Right forelimb (tissue), 1 donor: ENCODE measurements at regions not wholly inside any gene's neighbourhood (a gene's known extent, or its start where the extent isn't known, plus 50 kb on each side); places are given as distances from the start of the nearest gene placed in this dataset.
"Not testable (repeated sequence)": the region's sequence is repeated elsewhere in the genome, so short reads cannot be mapped to it uniquely, and the experiment has no call there.

Source experiments
- DNase-seq: peaks from one replicate; pipeline ENCODE4 v3.0.0-alpha.2; 2018

DNA sequence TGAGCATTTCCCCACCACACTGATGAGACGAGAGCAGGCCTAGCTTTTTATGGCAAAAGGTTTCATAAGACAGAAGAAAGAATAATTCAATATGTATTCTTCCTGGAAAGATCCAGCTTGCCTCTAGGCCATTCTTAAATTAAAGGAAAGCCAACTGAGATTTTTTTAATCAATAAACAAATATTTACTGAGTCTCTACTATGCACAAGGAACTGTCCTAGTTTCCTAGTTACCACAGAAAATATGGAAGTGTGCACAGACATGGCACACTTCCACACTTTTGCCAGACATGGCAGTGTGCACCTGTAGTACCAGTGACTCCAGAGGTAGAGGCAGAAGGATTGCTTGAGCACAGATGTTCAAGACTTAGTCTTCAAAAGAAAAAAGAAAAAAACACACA, 281.0 kb downstream of the CETN3 start:
- DNase-seq = no peak

- DNase-seq = no peak
Observed at GRCh38 chr5:90119531-90119971, 290.0 kb downstream of the CETN3 start.

DNA sequence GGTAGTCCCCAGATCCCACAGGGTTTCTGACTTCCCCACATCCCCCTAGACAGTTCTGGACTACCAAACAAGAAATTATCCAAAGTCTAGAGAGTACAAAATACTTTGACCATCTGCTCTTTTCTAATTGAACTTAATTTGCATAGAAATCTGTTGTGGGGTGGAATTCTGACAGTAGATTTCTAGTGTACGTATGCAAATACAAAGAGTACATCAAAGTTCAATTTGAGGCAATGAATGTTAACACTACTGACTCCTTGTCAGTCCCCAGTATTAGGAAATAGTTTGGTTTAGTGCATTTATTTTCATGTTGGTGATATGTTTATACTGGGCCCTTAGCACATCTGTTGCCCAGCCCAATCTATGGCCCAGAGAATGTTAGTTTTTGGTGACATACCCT, 292.6 kb downstream of the CETN3 start:
- no peak for DNase-seq

DNA sequence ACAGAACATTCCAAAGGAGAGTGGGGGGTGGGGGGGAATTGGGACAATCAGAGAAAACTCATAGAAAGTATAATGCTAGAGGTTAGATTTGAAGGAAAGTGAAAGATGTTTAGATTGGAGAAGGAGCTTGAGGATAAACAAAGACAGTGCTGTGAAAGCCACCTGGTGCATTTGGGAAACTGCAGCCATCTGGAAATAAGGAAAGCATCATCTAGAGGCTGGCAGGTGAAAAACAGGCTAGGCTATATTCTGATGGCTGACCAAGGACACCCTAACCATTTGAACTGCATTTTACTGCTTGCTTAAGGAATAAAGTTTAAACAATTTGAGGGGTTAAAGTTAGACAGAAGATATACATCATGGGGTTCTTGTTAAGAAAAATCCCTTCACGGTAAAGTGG, 296.4 kb downstream of the CETN3 start:
- no peak for DNase-seq

DNA sequence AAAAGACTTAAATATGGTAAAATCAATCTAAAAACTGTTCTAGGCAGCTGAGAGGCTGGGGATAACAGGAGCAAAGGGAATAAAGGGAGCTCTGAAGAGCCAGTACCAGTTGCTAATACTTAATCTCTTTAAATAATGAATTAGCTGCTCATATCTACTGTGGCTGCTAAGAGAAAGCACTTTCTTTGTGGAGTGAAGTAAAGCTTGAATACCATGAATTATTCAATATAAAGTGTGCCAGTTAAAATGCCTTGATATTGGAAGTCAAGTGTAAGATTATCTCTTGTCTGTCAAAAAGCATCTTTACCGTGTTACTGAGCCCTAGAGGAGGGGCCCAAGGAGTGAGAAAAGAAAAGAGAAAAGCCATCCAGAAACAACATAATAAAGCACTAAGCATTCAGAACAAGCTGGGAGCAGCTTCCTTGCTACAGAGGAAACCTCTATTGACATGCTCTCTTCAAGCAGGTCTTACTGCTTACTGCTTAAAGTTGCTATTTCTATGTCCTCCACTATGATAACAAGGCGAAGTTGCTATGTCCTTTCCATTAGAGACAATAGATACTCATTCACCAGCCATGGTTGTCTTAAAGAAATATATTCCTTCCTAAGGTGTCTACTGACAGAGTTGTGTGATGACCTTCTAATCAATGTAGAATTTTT, 297.4 kb downstream of the CETN3 start:
- no peak for DNase-seq

DNA sequence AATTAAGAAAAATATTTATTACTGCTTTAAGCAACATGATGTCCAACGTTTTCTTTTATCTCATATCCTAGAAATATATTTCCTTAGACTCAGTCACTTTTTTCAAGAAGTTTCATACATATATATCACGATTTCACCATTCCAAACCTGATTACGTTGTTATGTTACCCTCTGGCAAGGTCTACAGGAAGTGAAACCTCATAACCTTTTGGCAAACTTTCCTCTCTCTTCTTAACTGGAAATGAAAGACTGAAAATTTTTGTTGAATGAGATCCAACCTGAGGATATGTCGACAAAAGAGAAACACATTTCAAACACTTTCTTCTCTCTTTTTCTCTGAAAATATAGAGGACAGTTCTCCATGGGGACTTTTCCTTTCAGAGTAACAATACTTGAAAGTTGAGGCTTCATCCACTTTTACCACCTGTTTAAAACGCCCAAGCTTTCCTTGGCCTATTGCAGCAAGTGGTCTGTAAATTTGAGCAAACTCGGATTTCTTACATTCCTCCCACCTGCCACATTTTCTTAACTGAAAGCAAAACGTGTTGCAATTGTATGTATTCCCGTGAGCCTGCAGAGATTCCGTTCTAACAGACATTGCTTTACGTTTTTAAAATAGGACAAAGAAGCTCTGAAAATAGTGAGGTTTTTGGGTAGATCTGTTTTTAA, 298.1 kb downstream of the CETN3 start:
- no peak for DNase-seq

GRCh38 chr5:90109285-90109684, 300.3 kb downstream of the CETN3 start:
- DNase-seq = no peak

GRCh38 chr5:90099099-90099498, 310.5 kb downstream of the CETN3 start:
- no peak for DNase-seq

DNA sequence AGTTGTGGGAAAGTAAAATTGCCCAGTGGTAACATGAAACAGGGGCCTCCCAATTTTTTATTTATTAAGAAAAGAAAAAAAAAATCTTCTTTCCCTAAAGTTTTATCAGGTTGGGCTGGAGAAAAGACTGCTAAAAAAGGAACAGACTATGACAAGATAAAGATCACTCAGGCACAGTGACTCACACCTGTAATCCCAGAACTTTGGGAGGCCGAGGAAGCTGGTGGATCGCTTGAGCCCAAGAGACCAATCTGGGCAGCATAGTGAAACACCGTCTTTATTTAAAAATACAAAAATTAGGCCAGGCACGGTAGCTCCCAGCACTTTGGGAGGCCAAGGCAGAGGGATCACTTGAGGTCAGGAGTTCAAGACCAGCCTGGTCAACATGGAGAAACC, 312.5 kb downstream of the CETN3 start:
- DNase-seq = no peak

DNA sequence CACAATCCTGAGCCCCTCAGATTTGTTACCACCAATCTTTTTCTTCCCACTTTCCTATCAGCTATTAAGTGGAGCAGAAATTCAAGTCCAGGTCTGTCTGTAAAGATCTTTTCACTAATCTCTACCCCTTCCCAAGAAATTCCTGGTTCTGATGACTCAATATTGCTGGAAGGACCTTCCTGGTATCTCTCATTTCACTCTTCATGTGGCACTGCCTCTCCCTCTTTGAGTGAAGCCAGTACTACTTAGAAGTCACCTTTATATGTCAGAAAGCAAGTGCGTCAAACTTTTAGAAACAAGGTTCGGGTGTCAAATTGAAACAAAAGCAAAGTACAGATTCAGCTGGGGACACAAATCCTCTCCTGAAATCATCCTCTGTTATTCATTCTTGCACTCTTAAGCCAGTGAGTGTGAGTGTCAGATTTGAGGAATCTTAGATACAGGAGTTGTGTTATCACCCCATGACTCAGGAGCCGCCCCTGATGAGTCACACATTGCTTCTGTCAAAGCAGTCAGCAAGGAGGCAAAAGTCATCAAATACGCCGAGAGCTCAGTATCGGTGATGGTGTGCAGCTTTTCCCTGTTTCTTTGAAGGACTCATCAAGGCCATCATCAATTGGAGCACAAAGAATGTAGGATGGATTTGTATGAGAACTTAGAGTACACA, 313.0 kb downstream of the CETN3 start:
- DNase-seq = no peak

DNA sequence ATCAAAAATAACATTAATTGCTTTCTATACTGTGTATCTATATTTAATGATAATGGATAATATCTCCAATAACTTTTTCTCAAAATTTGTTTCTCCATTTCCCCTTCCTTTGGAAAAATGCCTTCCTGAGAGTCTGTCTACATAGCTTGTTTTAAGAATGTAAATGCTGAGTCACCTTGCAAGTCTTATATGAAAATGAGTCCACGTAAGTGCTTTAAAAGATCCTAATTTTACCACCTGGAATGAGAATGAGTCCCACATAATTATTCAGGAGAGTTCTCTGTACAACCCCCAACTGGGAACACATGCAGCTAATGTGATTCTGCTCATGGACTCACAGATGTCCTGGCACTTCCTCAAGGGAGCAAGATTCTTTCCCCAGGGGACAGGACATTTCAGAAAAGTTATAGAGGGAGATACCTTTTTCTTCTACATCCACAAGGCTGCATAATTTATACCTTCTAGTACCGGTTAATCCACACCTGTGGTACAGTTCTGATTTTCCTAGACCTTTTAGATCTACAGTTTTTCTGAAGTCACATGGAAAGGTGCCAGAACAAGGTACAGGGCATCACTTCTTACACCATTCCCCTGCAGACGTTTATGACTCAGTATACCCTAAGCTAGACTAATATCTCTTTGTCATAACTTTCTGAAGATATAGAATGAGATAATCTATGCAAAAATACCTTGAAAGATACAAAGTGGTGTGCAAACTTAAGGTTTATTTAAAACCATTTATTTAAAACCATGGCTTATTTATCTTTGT, 314.1 kb downstream of the CETN3 start:
- DNase-seq = no peak

DNA sequence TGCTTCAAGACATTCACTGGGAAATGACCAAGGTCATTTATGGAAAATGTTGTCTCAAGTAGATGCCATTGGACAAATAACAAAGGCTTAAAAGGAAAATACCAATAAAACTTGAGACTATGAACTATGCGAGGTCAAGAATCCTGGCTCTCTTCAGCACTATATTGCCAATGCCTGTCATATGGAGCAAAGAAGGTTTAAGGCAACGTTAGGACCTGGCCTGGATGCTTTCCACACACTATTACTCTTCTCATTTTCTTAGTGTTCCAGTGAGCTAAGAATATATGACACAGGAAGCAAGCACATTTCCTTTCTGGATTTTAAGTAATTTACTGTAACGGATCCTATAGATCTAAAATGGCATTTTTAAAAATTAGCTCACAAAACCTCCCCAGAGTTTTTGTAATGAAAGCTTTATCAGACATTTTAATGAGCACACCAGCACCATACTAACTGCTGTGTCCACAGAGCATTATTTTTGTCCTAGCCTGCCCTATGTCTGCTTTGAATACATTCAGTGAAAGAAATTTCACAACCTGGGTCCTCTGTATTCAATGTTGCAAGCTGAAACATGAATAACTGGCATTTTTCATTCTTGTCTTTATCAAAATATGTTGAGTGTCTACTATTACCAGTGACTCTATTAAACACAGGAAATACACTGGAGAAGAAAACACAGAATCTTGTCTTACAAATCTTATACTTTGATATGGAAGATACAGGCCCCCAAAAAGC, 315.6 kb downstream of the CETN3 start:
- DNase-seq = no peak

DNA sequence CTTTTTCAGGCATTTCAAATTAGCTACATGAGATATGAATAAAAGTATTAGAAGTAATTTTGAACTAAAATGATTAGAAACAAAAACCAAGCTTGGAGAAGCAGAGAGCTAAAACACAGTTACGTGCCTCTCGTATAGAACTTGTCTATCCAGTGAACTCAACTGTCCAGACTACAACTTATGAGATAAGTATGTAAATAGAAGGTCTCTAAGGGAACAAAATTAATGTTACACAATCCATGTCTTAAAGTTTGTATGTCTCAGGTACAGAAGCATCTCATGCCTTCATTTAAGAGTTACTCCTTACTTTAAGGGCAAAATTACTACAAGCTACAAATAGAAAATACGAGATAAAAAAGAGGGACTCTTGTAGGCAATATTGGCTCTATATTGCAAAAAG, 316.8 kb downstream of the CETN3 start:
- no peak for DNase-seq

- no peak for DNase-seq
Observed at GRCh38 chr5:90084342-90084741, 325.2 kb downstream of the CETN3 start.

DNA sequence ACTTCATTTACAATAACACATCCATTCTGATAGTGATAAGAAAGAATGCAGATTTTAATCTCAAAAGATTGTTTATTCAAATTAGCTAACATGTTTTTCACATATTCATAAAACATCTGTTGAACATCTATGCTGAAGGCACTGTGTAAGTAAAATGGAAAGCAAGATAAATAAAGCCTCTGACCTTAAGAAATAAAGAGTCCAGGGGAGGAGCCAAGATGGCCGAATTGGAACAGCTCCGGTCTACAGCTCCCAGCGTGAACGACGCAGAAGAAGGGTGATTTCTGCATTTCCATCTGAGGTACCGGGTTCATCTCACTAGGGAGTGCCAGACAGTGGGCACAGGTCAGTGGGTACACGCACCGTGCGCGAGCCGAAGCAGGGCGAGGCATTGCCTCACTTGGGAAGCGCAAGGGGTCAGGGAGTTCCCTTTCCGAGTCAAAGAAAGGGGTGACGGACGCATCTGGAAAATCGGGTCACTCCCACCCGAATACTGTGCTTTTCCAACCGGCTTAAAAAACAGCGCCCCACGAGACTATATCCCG, 336.5 kb downstream of the CETN3 start:
- DNase-seq = not testable (repeated sequence)

GRCh38 chr5:90071656-90072055, 337.9 kb downstream of the CETN3 start:
- no peak for DNase-seq

GRCh38 chr5:90071066-90071465, 338.5 kb downstream of the CETN3 start:
- no peak for DNase-seq

GRCh38 chr5:90066920-90067319, 342.6 kb downstream of the CETN3 start:
- no peak for DNase-seq

DNA sequence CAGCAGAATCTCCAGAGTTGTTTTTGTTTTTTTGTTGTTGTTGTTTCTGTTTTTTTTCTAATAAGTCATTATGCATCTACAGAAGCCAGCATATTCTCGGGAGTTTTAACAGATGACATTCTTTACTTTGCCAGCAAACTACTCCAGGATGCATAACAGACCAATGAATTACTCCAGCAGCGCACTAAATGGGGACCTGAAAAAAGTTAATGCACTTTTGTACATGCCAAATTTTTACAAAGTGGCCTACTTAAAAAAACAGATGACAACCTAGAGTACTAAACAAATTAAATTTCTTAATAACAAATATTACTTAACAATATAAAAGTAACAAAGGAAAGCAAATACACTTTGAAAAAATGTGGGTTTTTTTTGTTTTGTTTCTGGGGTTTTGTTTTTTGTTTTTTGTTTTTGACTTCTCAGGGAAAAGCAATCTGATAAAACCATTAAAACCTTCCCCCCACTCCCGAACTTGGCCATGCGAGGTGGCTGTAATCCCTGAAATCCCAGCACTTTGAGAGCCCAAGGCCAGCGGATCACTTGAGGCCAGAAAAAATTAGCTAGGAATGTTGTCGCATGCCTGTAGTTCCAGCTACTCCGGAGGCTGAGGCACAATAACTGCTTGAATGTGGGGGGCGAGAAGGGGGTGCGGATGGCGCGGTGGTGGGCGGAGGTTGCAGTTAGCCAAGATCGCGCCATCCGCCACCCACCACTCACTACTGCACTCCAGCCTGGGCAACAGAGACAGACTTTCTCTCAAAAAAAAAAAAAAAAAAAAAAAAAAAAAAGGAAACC, 352.4 kb downstream of the CETN3 start:
- DNase-seq = no peak

- DNase-seq = no peak
Observed at GRCh38 chr5:90055831-90056328, 353.7 kb downstream of the CETN3 start.

DNA sequence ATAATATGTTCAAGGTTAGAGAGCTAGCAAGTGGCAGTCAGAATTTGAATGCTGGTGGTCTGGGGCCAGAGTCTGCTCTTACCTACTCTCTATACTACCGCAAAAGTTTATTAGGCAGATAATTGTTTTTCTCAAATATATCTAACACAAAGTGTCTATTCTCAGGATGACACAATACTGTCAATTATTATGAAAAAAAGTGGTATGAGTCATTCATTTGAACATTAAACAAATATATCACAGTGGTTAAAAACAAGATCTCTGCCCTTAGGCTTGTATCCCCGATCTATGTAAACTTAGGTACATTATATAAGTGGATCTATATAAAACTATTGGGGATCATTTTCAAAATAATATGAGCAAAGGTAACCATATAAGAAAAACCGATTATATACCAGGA, 354.9 kb downstream of the CETN3 start:
- no peak for DNase-seq
